Natural killer cell (primary cell): ENCODE measurements at regions not wholly inside any gene's neighbourhood (a gene's known extent, or its start where the extent isn't known, plus 50 kb on each side); places are given as distances from the start of the nearest gene placed in this dataset.

Experiments used
- ATAC-seq, 3 donors: fragments of 150-1000 bp in 2 of 3; fragments of 200-7000 bp in 1 of 3; cut with Tn5 transposase; 1 replicate in 1 of 3; 2 replicates in 2 of 3; pipeline ENCODE4 v1.10.0; 2021; ENCODE audit warnings: mild to moderate bottlenecking in 2 of 3, moderate library complexity in 2 of 3
- DNase-seq, 2 donors: peaks; one replicate each; pipeline versions ENCODE4 v3.0.0 to v3.0.0-alpha.2; 2013 to 2021; ENCODE audit warnings: mixed read lengths in 1 of 2
- H3K27ac ChIP-seq: one replicate; pipeline ENCODE4 v1.5.1; 2013; ENCODE audit warnings: mild to moderate bottlenecking, low read length
- H3K27me3 ChIP-seq: one replicate; pipeline ENCODE4 v1.6.1; 2013; ENCODE audit warnings: low read length; ENCODE audit not compliant: control insufficient read depth, insufficient read depth
- H3K36me3 ChIP-seq: one replicate; pipeline ENCODE4 v1.6.1; 2013; ENCODE audit warnings: low read length; ENCODE audit not compliant: control insufficient read depth, insufficient read depth
- H3K4me1 ChIP-seq: one replicate; pipeline ENCODE4 v1.6.1; 2013; ENCODE audit warnings: low read length; ENCODE audit not compliant: control insufficient read depth, insufficient read depth
- H3K4me3 ChIP-seq: one replicate; pipeline ENCODE4 v1.5.1; 2013; ENCODE audit warnings: low read length
- H3K9me3 ChIP-seq: one replicate; pipeline ENCODE4 v1.6.1; 2013; ENCODE audit warnings: low read length; ENCODE audit not compliant: control insufficient read depth, insufficient read depth
- H3K27ac Mint-ChIP-seq, 2 donors: one replicate each; pipeline ENCODE4 v1.8.0; 2022; ENCODE audit warnings: mild to moderate bottlenecking in 2 of 2, mixed read lengths in 2 of 2, moderate library complexity in 1 of 2
- H3K27me3 Mint-ChIP-seq, 2 donors: one replicate each; pipeline ENCODE4 v1.8.0; 2022; ENCODE audit warnings: low read depth in 2 of 2, mixed read lengths in 2 of 2
- H3K36me3 Mint-ChIP-seq: one replicate; pipeline ENCODE4 v1.8.0; 2022; ENCODE audit warnings: mixed read lengths
- H3K4me1 Mint-ChIP-seq, 2 donors: one replicate each; pipeline ENCODE4 v1.8.0; 2022; ENCODE audit warnings: mixed read lengths in 2 of 2
- H3K4me3 Mint-ChIP-seq: one replicate; pipeline ENCODE4 v1.8.0; 2022; ENCODE audit warnings: mild to moderate bottlenecking, moderate library complexity, mixed read lengths
- H3K9me3 Mint-ChIP-seq, 2 donors: one replicate each; pipeline ENCODE4 v1.8.0; 2022; ENCODE audit warnings: mixed read lengths in 2 of 2
- CTCF ChIP-seq: fragments of 200-600 bp; IDR thresholded peaks from one replicate; pipeline ENCODE4 v1.8.0; 2022; ENCODE audit warnings: antibody characterized with exemption
- WGBS: methylation state at CpG from one replicate; pipeline ENCODE4 v1.1.7; 2013; ENCODE audit warnings: missing lambda C conversion rate; ENCODE audit not compliant: insufficient coverage; 5-methylcytosine and 5-hydroxymethylcytosine counted together
- intact Hi-C: fragments of 100-400 bp; cut with micrococcal nuclease; formaldehyde crosslinking; loops from one replicate; pipeline ENCODE4 v1.14.2; 2022

GRCh38 chr6:82772851-82773717, 292.6 kb downstream of the UBE3D start:
- no peaks in the 10 kb centered on the region for H3K4me1 Mint-ChIP-seq
- peaks cover 2 to 5% of the 10 kb centered on the region in 2 donors for H3K9me3 Mint-ChIP-seq
- no peaks in the 10 kb centered on the region for H3K9me3 ChIP-seq
- H3K27me3 Mint-ChIP-seq = no peaks in the 10 kb centered on the region
- WGBS = 77% methylated on average over 5 of the region's 5 CpGs
- no peak overlapping the region for H3K4me3 Mint-ChIP-seq
- DNase-seq (no peak), ATAC-seq (no peak)
- no peaks in the 10 kb centered on the region for H3K36me3 ChIP-seq
- H3K4me1 ChIP-seq = no peaks in the 10 kb centered on the region
- H3K27ac Mint-ChIP-seq = no peak overlapping the region
- H3K27ac ChIP-seq = no peak overlapping the region
- H3K4me3 ChIP-seq = no peak overlapping the region
- H3K36me3 Mint-ChIP-seq = no peaks in the 10 kb centered on the region
- intact Hi-C loops = no loop called here
- no peaks in the 10 kb centered on the region for H3K27me3 ChIP-seq
- TF ChIP-seq CTCF = no peak

GRCh38 chr6:82775361-82775760, 290.3 kb downstream of the UBE3D start:
- Mint-ChIP-seq H3K4me1 (no peaks in the 10 kb centered on the region), H3K36me3 (no peaks in the 10 kb centered on the region), H3K4me3 (no peak overlapping the region), H3K27ac (no peak overlapping the region), H3K27me3 (no peaks in the 10 kb centered on the region), H3K9me3 (peaks cover 0 to 5% of the 10 kb centered on the region in 2 donors)
- Histone ChIP-seq H3K9me3 (no peaks in the 10 kb centered on the region), H3K4me1 (no peaks in the 10 kb centered on the region), H3K27ac (no peak overlapping the region), H3K4me3 (no peak overlapping the region), H3K27me3 (no peaks in the 10 kb centered on the region), H3K36me3 (no peaks in the 10 kb centered on the region)
- intact Hi-C loops = no loop called here
- DNase-seq (no peak), ATAC-seq (no peak)
- WGBS = 89% methylated on average over 1 of the region's 1 CpG
- TF ChIP-seq CTCF = no peak

GRCh38 chr6:82775981-82776380, 289.7 kb downstream of the UBE3D start:
- Histone ChIP-seq H3K4me3 (no peak overlapping the region), H3K4me1 (no peaks in the 10 kb centered on the region), H3K36me3 (no peaks in the 10 kb centered on the region), H3K9me3 (no peaks in the 10 kb centered on the region), H3K27me3 (no peaks in the 10 kb centered on the region), H3K27ac (no peak overlapping the region)
- peaks cover 0 to 5% of the 10 kb centered on the region in 2 donors for H3K9me3 Mint-ChIP-seq
- no peaks in the 10 kb centered on the region for H3K27me3 Mint-ChIP-seq
- no peaks in the 10 kb centered on the region for H3K4me1 Mint-ChIP-seq
- WGBS = no CpG with 5 or more reads among the region's 1 CpG
- intact Hi-C loops = no loop called here
- no peak for TF ChIP-seq CTCF
- H3K4me3 Mint-ChIP-seq = no peak overlapping the region
- ATAC-seq = no peak
- no peak overlapping the region for H3K27ac Mint-ChIP-seq
- H3K36me3 Mint-ChIP-seq = no peaks in the 10 kb centered on the region
- no peak for DNase-seq

GRCh38 chr6:82779041-82779440, 286.6 kb downstream of the UBE3D start:
- DNase-seq = no peak
- 81% methylated on average over 3 of the region's 3 CpGs for WGBS
- no peaks in the 10 kb centered on the region for H3K9me3 Mint-ChIP-seq

More at GRCh38 chr6:82779041-82779440, 286.6 kb downstream of the UBE3D start:
- Mint-ChIP-seq H3K27ac (no peak overlapping the region), H3K4me3 (no peak overlapping the region), H3K4me1 (no peaks in the 10 kb centered on the region), H3K36me3 (no peaks in the 10 kb centered on the region), H3K27me3 (no peaks in the 10 kb centered on the region)
- H3K4me1 ChIP-seq = no peaks in the 10 kb centered on the region
- intact Hi-C loops = no loop called here
- no peak for ATAC-seq
- TF ChIP-seq CTCF = no peak
- no peak overlapping the region for H3K4me3 ChIP-seq
- H3K36me3 ChIP-seq = no peaks in the 10 kb centered on the region
- H3K9me3 ChIP-seq = no peaks in the 10 kb centered on the region
- H3K27me3 ChIP-seq = no peaks in the 10 kb centered on the region
- no peak overlapping the region for H3K27ac ChIP-seq
